GM21360 (cell line): ENCODE measurements at regions not wholly inside any gene's neighbourhood (a gene's known extent, or its start where the extent isn't known, plus 50 kb on each side); places are given as distances from the start of the nearest gene placed in this dataset.
"Not testable (repeated sequence)": the region's sequence is repeated elsewhere in the genome, so short reads cannot be mapped to it uniquely, and the experiment has no call there.

Source experiments
- ATAC-seq: cut with Tn5 transposase; IDR thresholded peaks from one replicate; pipeline ENCODE4 v1.9.1; 2021; ENCODE audit warnings: mild to moderate bottlenecking, moderate library complexity; ENCODE audit not compliant: unreplicated experiment

DNA sequence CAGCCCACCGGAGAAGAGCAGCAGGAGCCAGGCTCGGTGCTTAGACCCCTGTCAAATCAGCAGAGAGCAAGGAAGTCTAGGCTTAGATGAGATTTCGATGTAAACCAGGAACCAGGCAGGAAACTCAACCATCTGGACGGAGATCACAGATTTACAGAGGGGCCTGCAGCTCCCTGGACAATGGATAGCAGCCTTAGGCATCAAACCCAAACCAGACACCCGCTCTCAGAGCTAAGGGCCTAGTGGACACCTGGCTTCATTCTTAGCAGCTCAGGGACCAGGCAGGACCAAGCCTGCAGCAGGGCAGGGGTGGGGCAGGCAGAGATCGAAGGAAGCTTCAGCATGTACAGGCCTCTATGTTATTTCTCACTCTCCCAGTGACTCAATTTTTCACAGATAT lies 127.8 kb upstream of the FMN2 start:
- ATAC-seq: no peak

- ATAC-seq: peak; percentile 90
Measured at GRCh38 chr1:239976130-239976968, 115.3 kb upstream of the FMN2 start.

GRCh38 chr1:239977416-239977815 lies 114.3 kb upstream of the FMN2 start:
- ATAC-seq: no peak

DNA sequence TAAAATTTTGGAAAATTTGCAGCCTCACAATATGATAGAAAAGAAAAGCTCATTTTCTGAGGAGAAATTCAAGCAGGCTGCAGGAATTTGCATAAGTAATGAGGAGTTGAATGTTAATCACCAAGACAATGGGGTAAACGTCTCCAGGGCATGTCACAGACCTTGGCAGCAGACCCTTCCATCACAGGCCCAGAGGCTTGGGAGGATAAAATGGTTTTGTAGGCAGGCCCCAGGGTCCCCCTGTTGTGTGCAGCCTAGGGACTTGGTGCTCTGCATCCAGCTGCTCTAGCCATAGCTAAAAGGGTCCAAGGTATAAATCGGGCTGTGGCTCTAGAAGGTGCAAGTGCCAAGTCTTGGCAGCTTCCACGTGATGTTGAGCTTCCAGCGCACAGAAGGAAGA lies 112.2 kb upstream of the FMN2 start:
- no peak for ATAC-seq

DNA sequence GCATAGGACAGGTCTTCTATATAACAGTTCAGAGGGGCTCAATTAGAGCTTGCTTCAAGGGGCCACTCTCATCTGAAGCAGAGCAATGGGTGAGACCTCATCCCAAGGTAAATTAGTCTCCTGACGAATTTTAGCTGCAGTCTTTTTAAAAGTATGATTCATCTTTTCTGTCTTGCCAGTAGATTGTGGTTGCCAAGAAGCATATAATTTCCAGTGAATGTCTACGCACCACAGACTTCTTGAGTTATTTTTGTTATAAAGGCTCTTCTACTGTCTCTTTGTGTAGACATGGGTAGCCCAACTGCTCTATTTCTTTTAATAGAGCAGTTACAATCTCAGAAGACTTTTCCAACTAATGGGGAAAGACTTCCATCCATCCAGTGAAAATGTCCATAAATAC lies 108.9 kb upstream of the FMN2 start:
- no peak for ATAC-seq

DNA sequence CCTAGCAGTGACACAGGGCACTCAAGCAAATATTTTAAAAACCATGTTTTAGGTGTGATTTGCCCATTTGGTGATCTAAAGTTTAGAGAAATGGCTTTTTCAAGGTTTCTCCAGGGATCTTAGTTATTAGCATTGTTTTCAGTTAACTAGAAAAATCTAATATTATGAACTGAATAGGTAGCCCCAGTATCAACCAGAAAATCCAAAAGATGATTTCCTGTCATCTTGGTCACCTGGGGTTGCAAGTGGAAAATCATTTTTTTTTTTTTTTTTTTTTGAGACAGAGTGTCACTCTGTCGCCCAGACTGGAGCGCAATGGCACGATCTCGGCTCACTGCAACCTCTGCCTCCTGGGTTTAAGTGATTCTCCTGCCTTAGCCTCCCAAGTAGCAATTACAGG lies 106.6 kb upstream of the FMN2 start:
- ATAC-seq: no peak

GRCh38 chr1:239987103-239987745 lies 104.5 kb upstream of the FMN2 start:
- ATAC-seq: peak; percentile 54

- ATAC-seq: no peak
Measured at GRCh38 chr1:239989990-239990389, 101.7 kb upstream of the FMN2 start.

GRCh38 chr1:239992566-239992965 lies 99.1 kb upstream of the FMN2 start:
- not testable (repeated sequence) for ATAC-seq

DNA sequence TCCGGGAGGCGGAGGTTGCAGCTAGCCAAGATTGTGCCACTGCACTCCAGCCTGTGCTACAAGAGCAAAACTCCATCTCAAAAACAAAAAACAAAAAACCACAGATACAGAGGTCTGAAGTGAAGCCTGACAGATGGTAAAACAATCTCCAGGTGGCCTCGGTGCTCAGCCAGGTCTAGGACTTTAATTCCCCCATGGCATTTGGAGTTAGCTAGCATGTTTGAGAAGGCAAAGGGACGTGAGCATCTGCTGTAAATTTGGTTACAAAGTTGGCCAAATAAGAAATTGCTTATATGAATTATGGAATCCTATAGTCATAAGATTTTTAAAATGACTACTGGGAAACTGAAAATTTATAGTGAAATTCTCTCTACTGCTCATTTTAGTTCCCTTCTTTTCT lies 98.3 kb upstream of the FMN2 start:
- no peak for ATAC-seq

- ATAC-seq: no peak
Measured at GRCh38 chr1:239995281-239995680, 96.4 kb upstream of the FMN2 start.

DNA sequence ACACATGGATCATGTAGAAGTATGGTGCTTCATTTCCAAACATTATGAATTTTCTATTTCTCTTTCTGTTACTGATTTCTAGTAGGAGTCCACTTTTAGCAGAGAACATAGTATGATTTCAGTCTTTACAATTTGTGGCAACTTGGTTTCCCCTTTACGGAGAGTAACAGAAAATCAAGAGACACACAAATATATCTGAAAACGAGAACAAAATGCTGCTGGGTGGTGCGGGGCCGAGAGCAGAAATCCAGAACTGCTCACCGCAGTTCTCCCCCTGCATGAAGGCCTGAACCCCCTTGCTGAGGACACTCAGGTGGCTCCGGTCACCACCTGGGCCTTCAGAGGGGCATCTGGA lies 94.5 kb upstream of the FMN2 start:
- ATAC-seq: no peak

DNA sequence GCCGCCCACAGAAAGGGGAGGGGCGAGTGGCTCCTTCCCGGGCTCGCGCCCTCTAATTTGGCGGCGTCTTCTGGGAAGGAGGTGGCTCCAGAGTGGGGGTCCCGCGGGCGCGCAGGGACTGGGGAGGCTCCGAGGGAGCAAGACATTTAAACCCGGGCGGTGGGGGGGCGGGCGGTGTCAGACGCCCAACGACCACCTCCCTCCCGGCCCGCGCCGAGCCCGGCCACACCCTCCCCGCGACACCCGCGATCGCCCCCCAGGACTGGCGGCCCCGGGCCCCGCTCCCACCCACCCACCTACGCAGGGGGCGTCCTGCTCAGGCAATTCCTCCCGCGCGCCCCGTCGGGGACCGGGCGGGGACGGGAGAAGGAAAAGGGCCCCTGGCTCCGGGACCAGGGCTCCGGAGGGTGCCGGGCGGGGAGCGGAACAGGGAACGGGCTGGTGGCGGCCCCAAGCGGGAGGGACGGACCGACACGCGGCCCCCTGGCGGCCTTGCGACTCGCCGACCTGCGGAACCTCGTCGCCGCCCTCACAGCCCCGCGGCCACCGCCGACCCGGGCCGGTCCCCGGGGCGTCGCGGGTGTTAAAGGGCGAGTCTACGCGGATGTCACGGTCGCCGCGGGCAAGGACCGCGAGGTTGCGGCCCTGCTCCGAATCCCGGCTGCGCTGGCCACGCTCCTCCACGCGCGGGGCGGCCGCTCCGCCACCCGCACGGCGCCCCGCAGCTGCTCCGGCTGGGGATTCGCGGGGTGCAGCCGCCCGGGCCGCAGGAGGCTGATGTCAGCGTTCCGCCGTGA lies 94.0 kb upstream of the FMN2 start:
- no peak for ATAC-seq

GRCh38 chr1:239998312-239998649 lies 93.4 kb upstream of the FMN2 start:
- ATAC-seq: no peak

DNA sequence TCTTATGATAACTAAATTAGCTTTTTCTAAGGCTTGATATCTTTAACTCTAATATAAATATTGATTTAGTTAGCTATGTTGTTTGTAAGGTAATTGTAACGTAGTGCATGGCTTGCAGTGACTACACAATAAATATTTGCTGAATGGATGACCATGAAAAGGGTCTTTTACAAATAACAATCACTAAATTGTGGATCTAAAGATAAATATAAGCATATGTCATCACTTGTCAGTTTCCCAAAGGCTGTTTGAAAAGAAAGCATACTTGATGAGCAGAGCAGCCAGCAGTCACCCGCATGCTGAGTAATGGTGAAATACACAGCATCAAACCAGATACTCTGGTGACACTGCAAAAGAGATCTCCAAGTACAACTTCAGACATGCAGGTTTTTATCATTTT lies 92.5 kb upstream of the FMN2 start:
- no peak for ATAC-seq

DNA sequence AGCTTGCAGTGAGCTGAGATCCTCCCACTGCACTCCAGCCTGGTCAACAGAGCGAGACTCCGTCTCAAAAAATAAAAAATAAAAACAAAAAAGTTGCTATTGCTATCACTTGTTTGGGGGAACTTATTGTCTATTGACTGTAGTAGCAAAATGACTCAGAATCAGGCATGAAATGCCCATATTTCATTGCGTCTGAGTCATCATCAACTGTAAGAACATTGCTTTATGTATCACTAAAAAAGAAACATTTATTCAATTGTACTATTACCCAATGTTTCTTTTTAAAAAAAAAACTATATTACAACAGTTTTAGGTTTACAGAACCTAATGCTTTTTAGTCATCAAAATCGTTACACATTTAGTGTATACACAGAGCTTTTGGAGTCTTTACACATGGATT lies 91.0 kb upstream of the FMN2 start:
- no peak for ATAC-seq

- no peak for ATAC-seq
Measured at GRCh38 chr1:240001177-240001740, 90.4 kb upstream of the FMN2 start.

GRCh38 chr1:240004086-240004749 lies 87.5 kb upstream of the FMN2 start:
- no peak for ATAC-seq

- no peak for ATAC-seq
Measured at GRCh38 chr1:240005997-240006650, 85.6 kb upstream of the FMN2 start.

- no peak for ATAC-seq
Measured at GRCh38 chr1:240008298-240008697, 83.4 kb upstream of the FMN2 start.

DNA sequence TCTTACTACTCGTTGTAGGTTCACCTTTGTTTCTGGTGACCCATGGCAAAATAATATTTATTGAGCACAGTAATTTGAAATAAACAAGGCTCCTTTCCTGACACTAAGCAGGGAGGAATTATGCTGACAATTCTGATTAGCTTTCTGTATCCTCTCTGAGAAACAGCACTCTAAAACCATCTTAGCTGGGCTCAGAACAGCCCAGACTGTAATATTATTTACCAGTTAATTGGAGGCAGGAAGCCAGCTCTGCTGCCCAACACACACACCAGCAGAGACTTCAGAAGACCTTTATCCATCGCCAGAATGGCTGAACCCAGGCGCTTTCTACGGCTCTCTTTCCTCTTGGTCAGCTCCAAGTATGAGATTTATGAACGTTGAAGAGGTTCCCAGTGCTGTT lies 77.6 kb upstream of the FMN2 start:
- ATAC-seq: no peak
